ENCODE measurements at regions not wholly inside any gene's neighbourhood (a gene's known extent, or its start where the extent isn't known, plus 50 kb on each side); places are given as distances from the start of the nearest gene placed in this dataset.
"Not testable (repeated sequence)": the region's sequence is repeated elsewhere in the genome, so short reads cannot be mapped to it uniquely, and the experiment has no call there.

DNA sequence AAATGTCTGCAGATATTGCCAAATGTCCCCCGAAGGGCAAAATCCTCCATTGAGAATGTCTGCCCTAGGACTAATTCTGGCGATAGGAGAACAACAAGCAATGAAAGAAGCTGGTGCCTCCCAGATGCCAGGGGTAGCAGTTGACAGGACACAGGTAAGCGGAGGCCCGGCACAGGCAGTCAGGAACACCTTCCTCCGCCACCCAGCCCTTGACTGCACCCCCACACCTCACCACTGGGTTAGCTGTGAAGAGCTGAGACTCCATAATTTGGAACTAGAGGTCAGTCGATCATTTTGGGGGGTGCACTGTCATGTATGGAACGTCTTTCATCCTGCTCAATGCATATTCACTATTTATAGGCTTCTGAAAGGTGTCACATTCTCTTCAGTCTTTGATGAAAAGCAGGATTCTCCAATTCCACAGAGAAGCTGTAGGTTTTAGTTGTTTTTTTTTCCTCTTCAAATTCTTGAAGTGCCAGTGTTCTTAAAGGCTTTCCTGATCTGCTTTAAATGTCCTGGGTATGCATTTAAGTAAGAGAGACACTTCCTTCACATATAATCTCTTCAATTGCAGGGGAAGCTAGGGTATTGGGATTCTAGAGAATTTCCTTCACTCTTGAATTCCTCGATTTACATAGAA is 111.6 kb upstream of the ZFP42 start:
- intact Hi-C loops (cut with DNase I): no loop called here
- no peak for ATAC-seq
- DNase-seq (ENCODE audit: missing footprints): no peak

DNA sequence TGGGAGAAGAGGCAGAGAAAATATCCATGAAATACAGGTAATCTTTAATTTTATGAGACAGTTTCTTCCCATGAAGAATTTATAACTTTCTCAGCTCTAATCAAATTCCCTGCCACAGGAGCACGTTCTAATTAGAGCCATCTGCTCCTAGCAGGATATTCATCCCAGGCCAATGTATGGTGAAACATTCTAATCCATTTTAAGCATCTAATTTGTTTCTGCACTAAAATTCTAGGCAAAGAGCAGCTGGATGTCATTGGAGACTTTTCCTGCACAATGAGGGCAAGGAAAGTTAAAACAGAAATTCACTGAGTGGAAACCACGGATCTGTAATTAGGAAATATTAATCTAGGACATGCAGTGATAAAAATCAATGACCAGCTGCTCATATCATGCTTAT is 107.7 kb upstream of the ZFP42 start:
- DNase-seq (ENCODE audit: missing footprints): no peak
- no peak for ATAC-seq
- intact Hi-C loops (cut with DNase I): no loop called here

DNA sequence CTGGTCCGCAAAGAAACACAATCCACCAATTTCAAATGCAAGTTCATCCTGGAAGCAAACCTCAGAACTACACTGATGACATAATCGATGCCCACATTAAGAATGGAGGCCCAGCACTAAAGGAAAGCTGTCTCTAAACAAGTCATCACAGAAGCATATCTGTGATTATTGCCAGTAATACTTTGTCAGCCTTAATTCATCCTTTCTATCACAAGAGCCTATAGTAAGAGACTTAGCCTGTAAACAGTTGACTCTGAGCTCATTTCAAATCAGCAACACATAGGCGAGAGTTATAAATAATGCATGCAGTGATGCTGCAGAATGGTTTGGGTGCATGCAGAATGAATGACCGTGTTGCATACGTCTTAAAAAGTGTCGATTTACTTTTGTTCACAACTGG is 105.9 kb upstream of the ZFP42 start:
- DNase-seq (ENCODE audit: missing footprints) (no peak), ATAC-seq (no peak)
- intact Hi-C loops (cut with DNase I): no loop called here

DNA sequence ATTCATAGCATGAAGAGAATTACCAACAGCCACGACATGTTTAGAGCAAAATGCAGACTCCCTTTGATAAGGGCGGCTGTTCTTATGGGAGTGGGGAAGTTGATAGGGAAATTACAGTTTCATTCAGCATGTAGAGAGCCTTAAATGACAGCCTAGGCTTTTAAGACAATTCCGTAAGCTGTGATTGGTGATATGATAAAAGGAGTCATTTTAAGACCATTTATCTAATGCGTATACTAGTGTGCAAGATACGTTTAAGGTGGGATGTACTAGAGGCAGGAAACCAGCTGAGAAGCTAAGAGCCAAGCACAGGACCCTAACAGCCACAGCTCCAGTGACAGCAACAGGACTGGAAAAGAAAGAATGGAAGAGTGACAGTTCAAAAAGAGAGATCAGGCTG is 102.2 kb upstream of the ZFP42 start:
- ATAC-seq (no peak), DNase-seq (ENCODE audit: missing footprints) (no peak)
- intact Hi-C loops (cut with DNase I): no loop called here

DNA sequence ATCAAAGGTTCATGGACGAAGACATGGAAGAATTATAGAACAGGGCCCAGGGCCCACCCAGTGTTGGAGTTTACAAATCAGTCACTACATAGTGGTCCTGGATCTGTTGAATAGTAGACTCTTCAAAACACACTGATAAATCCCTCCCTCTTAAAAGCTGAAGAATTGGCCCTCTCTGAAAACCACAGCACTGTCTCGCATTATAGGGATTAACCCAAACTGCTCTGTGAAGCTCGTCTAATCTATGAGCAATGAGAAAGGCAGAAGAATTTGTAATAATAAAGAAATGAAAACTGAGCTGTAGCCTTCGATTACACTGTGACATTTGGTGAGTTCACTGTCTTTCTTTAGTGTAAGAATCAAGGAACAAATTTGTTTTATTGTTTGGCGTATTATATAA is 92.5 kb upstream of the ZFP42 start:
- intact Hi-C loops (cut with DNase I): no loop called here
- ATAC-seq (no peak), DNase-seq (ENCODE audit: missing footprints) (no peak)

DNA sequence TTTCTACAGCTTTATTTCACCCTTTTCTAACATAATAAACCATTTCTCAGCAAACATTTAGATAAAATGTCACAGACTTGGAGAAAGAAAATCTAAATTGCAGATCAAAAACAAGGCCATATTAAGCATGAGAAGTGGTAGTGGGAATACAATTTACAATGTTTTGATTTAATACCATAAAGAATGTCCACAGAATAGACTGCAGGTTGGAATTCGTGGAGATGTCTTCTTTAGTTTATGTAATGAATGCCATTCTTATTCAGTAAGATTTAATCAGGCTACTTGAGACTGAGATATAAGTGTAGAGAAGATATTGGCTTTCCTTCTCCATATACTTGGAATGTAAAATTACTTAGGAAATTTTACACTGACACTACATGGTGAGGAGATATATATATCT is 91.9 kb upstream of the ZFP42 start:
- intact Hi-C loops (cut with DNase I): no loop called here
- ATAC-seq: no peak
- DNase-seq (ENCODE audit: missing footprints): no peak

DNA sequence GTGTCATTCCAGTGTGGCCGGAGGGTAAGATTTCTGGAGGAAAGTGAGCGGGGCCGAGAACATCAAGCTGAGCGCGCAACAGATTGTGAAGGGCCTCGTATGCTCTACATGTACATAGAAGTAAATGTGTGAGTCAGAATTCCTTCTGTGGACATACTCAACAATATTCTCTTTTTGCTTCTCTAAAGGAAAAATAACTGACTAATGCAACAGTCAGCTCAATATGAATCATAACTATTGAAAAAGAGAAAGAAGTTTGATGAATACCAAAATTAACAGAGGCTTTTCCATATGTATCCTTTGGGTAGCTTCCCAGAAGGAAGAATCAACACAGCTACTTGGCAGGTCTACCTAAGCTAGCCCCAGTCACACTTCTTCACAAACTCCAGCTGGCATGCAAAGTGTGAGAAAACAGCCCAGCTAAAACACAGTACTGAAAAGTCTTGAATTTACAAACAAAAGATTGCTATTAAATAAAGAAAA is 87.5 kb upstream of the ZFP42 start:
- no peak for ATAC-seq
- intact Hi-C loops (cut with DNase I): no loop called here
- no peak for DNase-seq (ENCODE audit: missing footprints)

DNA sequence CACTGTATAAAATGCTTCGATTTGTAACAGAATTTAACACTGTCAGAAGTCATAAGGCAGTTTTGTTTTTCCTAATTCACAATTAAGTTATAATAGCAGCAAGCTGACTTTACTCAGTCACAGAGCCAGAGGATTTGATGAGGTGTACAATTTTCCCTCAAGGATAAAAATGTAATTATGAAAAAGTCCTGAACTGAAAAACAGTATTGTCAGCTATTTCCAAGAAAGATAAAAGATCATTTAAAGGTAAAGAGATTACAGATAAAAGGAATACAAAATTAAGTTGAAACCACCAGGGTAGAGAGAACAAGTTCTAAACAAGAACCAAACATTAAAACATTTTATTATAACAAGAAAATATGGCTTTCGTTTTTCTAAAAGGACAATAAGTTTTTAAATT is 86.8 kb upstream of the ZFP42 start:
- DNase-seq (ENCODE audit: missing footprints) (no peak), ATAC-seq (no peak)
- intact Hi-C loops (cut with DNase I): no loop called here

DNA sequence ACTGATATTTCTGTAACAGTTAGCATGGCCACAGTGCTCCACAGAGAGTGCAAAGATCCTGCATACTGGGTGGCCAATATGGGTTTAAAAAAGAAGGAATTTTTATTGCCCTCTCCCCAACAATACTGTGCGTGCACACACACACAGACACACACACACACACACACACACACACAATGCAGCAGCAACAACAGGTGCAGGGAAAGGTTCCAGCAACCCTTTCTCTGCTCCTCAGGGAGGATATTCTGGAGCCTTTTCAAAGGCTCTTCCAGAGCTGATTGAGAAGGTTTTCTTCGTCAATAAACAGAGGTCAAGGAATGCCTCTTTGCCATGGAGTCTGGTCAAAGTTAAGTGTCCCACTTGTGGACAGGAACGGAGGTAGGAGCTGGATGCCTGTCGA is 84.8 kb upstream of the ZFP42 start:
- no peak for ATAC-seq
- no peak for DNase-seq (ENCODE audit: missing footprints)
- intact Hi-C loops (cut with DNase I): no loop called here

DNA sequence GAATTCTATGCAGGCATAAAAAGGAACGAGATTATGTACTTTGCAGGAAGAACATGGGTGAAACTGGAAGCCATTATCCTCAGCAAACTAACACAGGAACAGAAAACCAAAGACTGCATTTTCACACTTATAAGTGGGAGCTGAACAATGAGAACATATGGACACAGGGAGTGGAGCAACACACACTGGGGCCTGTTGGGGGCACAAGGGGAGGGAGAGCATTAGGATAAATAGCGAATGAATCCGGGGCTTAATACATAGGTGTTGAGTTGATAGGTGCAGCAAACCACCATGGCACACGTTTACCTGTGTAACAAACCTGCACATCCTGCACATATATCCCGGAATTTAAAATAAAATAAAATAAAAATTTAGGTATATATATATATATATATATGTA is 80.2 kb upstream of the ZFP42 start:
- DNase-seq (ENCODE audit: missing footprints); ATAC-seq; intact Hi-C loops (cut with DNase I): not testable (repeated sequence)

DNA sequence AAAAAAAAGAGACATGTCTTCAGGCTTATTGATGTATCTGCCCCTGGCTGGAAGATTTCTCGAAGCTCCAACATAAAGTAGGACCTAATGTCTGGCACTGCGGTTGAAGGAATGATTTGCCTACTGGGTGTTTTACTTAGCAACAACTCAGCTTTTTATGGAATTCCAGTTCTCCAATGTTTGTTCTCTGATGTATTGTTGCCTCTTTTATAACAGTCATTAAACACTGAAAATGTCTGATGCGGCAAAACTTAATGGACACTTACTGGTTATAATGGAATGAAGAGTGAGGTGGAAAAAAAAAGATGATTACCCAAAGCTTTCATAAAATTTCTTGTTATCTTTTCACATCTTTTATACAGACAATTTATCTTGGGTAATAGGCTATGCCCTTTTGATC is 75.6 kb upstream of the ZFP42 start:
- intact Hi-C loops (cut with DNase I): no loop called here
- ATAC-seq (no peak), DNase-seq (ENCODE audit: missing footprints) (no peak)

DNA sequence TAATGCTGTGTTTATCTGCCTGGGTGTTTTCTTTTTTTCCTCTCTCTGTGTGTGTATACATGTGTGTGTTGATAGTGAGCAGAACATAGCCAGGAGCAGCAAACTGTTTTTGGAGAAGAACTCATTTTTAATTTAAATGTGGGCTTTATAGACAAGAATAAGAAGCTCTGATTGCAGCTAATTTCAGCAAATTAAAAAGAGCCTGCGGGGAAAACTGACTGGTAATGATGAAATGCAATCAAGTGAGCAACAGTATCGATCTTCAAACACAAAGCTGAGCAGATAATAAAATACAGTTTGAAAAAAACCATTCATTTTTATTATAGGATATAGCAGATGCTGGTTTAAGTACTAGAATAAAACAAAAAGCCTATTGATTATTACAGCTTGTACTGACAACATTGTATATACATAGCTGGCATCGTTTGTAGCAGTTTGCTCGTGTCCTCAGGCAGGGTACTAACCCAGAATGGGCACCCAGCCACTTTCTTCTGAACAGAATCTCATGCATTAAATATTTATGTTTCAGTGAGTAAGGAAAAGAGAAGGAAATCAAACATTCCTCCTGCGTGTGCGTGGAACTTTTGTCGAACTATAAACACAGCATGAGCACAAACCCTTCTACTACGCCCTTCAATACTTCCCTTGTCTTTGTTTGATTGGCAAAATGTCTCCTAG is 73.5 kb upstream of the ZFP42 start:
- intact Hi-C loops (cut with DNase I): no loop called here
- ATAC-seq (no peak), DNase-seq (ENCODE audit: missing footprints) (no peak)

DNA sequence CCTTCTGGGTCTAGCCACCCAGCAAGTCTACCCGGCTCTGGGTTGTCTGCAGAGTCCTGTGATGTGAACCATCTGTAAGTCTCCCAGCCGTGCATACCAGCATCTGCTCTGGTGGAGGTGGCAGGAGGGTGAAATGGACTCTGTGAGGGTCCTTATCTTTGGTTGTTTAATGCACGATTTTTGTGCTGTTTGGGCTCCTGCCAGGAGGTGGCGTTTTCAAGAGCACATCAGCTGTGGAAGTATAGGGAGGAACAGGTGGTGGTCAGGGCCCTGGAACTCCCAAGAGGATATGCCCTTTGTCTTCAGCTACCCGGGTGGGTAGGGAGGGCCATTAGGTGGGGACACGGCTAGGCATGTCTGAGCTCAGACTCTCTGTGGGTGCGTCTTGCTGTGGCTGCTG is 66.5 kb upstream of the ZFP42 start:
- ATAC-seq: no peak
- intact Hi-C loops (cut with DNase I): no loop called here
- DNase-seq (ENCODE audit: missing footprints): no peak

DNA sequence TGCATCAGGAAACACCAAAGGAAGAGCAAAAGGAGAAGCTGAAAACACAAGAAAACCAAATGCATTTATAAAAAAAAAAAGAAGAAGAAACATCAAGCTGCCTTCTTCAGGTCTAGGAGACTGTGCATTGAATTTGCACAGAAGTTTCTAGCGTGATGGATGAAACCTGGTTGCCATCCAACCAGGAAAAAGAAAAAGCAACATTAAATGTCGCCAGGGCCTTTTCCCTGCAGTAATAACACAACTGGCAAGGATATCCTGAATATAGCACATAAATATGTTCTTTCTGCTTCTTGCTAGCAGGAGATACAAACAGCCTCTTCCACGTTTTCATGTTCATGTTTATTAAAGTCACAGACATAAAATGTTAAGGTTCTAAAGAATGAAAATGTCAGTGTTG is 60.8 kb upstream of the ZFP42 start:
- no peak for ATAC-seq
- intact Hi-C loops (cut with DNase I): no loop called here
- DNase-seq (ENCODE audit: missing footprints): no peak

DNA sequence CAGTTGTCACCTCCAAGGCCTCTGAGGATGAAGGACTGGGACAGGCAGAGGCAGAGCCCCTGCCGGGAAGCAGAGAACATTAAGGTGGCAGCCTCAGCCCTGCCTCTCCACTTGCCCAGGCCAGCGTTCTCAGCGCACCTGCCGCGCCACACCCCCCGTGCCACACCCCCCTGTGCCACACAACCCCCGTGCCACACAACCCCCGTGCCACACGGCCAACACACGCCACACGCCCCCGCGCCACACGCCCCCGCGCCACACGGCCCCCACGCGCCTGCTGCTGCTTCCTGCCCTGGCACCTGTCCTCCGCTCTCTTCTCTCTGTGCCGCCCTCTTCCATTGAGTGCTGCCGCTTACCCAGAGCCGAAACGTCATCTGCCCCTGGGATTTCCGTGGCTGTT is 58.0 kb upstream of the ZFP42 start:
- DNase-seq (ENCODE audit: missing footprints) (no peak), ATAC-seq (no peak)
- intact Hi-C loops (cut with DNase I): no loop called here

DNA sequence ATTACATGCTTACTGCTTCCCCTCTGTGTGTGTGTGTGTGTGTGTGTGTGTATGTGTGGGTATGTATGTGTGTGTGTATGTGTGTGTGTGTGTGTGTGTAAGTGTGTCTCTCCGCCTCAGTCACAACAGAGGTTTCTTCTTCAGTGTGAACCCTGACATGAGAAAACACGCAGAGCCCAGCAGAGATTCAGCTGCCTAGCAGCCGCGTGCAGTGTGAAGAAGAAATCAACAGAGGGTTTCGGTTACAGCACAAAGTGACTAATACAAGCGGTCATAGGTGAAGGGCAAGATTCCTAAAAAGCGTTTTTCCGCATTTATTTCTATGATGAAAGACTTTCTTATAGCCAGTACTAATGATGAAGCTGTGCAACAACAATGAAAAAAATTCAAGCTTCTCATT is 55.3 kb upstream of the ZFP42 start:
- no peak for ATAC-seq
- DNase-seq (ENCODE audit: missing footprints): no peak

DNA sequence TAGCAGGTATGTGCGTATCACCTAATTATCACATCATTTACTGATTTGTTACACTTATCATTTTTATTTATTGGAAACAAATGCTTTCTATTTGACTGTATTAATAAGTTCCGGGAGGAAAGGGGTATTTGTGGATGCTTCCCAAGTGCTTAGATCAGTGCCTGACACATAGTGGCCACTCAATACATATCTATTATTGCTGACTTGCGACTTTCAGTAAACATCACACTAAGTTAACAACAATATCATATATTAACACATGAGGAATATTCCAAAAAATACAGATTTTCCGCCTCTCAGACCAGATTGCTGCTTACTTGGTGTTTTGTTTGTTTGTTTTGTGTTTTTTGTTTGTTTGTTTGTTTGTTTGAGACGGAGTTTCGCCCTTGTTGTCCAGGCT is 52.6 kb upstream of the ZFP42 start:
- intact Hi-C loops (cut with DNase I): no loop called here
- no peak for ATAC-seq
- DNase-seq (ENCODE audit: missing footprints): no peak

More for the DNA sequence above, 55.3 kb upstream of the ZFP42 start:
- intact Hi-C loops (cut with DNase I): no loop called here

DNA sequence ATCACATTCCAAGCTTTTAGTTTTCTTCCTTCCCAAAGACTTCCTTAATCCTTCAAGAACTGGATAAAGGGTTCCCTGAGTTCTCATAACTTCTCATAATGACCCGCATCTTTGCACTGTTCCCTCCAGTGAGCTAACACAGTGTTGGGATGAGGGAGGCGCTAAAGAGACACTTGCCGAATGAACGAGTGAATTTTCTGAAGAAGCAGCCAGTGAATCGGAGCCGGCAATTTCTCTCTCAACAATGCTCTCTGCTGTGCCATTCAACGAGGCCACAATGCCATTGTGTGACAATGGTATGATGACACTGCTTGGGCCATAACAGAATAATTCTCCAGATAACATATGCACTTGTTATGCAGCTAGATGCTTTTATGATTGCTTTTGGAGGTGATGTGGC is 51.4 kb upstream of the ZFP42 start:
- DNase-seq (ENCODE audit: missing footprints) (no peak), ATAC-seq (no peak)
- intact Hi-C loops (cut with DNase I): no loop called here

All from Right ventricle myocardium inferior (tissue), 1 donor.